H1 (cell line): ENCODE measurements at regions not wholly inside any gene's neighbourhood (a gene's known extent, or its start where the extent isn't known, plus 50 kb on each side); places are given as distances from the start of the nearest gene placed in this dataset.

Experiments
- CTCF ChIA-PET: fragments of 300-600 bp; sonication (Branson Sonifier 250); formaldehyde crosslinking; loops from one replicate; lab custom pipeline; 2021; ENCODE audit not compliant: partially characterized antibody; lab: Charles Lee
- POLR2A ChIA-PET: fragments of 300-600 bp; sonication (Branson Sonifier 250); formaldehyde crosslinking; loops from one replicate; lab custom pipeline; 2021; ENCODE audit warnings: inconsistent platforms; ENCODE audit not compliant: partially characterized antibody; lab: Charles Lee
- DNase-seq, 2 experiments: peaks; one replicate each; pipeline versions ENCODE4 v3.0.0 to v3.0.0-alpha.2; 2010 to 2022; ENCODE audit warnings: low spot score in 2 of 2, low read depth in 1 of 2, mixed read lengths in 1 of 2
- FAIRE-seq: peaks from 2 replicates; lab custom pipeline; 2011; peaks lifted over from hg19 to GRCh38; lab: Jason Lieb, UNC
- H2AFZ ChIP-seq: 2 replicates; pipeline ENCODE4 v1.8.1; 2012; ENCODE audit warnings: low read length, inconsistent platforms
- H2AK5ac ChIP-seq: 2 replicates; pipeline ENCODE4 v1.6.1; 2013; ENCODE audit warnings: low read depth, low read length
- H2BK120ac ChIP-seq: replicated peaks from 2 replicates; pipeline ENCODE3; 2013; ENCODE audit warnings: low read depth, low read length, inconsistent platforms
- H2BK12ac ChIP-seq: 2 replicates; pipeline ENCODE4 v1.6.1; 2013; ENCODE audit warnings: low read depth, low read length
- H2BK15ac ChIP-seq: 2 replicates; pipeline ENCODE4 v1.6.1; 2013; ENCODE audit warnings: low read length
- H2BK20ac ChIP-seq: 2 replicates; pipeline ENCODE4 v1.6.1; 2013; ENCODE audit warnings: low read length
- H2BK5ac ChIP-seq: 2 replicates; pipeline ENCODE4 v1.6.1; 2013; ENCODE audit warnings: low read depth, low read length
- H3K14ac ChIP-seq: 2 replicates; pipeline ENCODE4 v1.6.1; 2013; ENCODE audit warnings: inconsistent platforms; ENCODE audit not compliant: insufficient read length
- H3K18ac ChIP-seq: 2 replicates; pipeline ENCODE4 v1.6.1; 2013; ENCODE audit warnings: low read length; ENCODE audit errors: extremely low read depth
- H3K23ac ChIP-seq: 2 replicates; pipeline ENCODE4 v1.6.1; 2013; ENCODE audit warnings: inconsistent platforms; ENCODE audit not compliant: insufficient read length
- H3K23me2 ChIP-seq: 2 replicates; pipeline ENCODE4 v1.6.1; 2013; ENCODE audit warnings: low read depth, low read length
- H3K27ac ChIP-seq: 2 replicates; pipeline ENCODE4 v1.6.1; 2011; ENCODE audit warnings: low read depth, low read length, inconsistent platforms
- H3K27me3 ChIP-seq, 4 experiments: replicated peaks in 1 of 4; 1 replicate in 1 of 4; 2 replicates in 3 of 4; pipeline versions ENCODE4 v1.6.1 to v1.8.1; 2011 to 2013; ENCODE audit warnings: low read length in 3 of 4, mild to moderate bottlenecking in 3 of 4, inconsistent platforms in 2 of 4, mixed read lengths in 2 of 4, moderate library complexity in 1 of 4; ENCODE audit not compliant: control insufficient read depth in 3 of 4, insufficient read depth in 3 of 4; ENCODE audit errors: extremely low read depth in 1 of 4
- H3K36me3 ChIP-seq, 4 experiments: 2 replicates each; pipeline versions ENCODE4 v1.6.1 to v1.8.1; 2011 to 2013; ENCODE audit warnings: mild to moderate bottlenecking in 4 of 4, low read length in 3 of 4, moderate library complexity in 2 of 4, control low read depth in 1 of 4, inconsistent platforms in 1 of 4; ENCODE audit not compliant: insufficient read depth in 4 of 4, control insufficient read depth in 2 of 4
- H3K4ac ChIP-seq: replicated peaks from 2 replicates; pipeline ENCODE3; 2013; ENCODE audit warnings: low read length, low read depth, mixed read lengths, inconsistent platforms; ENCODE audit not compliant: insufficient read length
- H3K4me1 ChIP-seq, 4 experiments: replicated peaks in 1 of 4; 1 replicate in 1 of 4; 2 replicates in 3 of 4; pipeline versions ENCODE4 v1.6.1 to v1.8.1; 2011 to 2013; ENCODE audit warnings: low read length in 3 of 4, inconsistent platforms in 2 of 4, mixed read lengths in 1 of 4; ENCODE audit not compliant: insufficient read depth in 4 of 4, control insufficient read depth in 3 of 4
- H3K4me2 ChIP-seq, 2 experiments: 2 replicates each; pipeline versions ENCODE4 v1.6.1 to v1.8.1; 2011 to 2013; ENCODE audit warnings: low read depth in 2 of 2, low read length in 2 of 2, control low read depth in 1 of 2, inconsistent platforms in 1 of 2, mild to moderate bottlenecking in 1 of 2; ENCODE audit not compliant: insufficient read depth in 1 of 2
- H3K4me3 ChIP-seq, 4 experiments: fragments of 200-600, 300-600 bp in 1 of 4; sonication (generic), shearing (Covaris generic), sonication (Bioruptor Twin) in 1 of 4; 2 replicates each; pipeline versions ENCODE4 v1.5.1 to v1.8.1; 2011 to 2016; ENCODE audit warnings: low read length in 4 of 4, low read depth in 3 of 4, control low read depth in 2 of 4, inconsistent platforms in 2 of 4, mild to moderate bottlenecking in 2 of 4, mixed read lengths in 1 of 4, moderate library complexity in 1 of 4; ENCODE audit not compliant: insufficient read depth in 2 of 4; ENCODE audit errors: extremely low read depth in 1 of 4
- H3K56ac ChIP-seq: replicated peaks from 2 replicates; pipeline ENCODE3; 2013; ENCODE audit warnings: low read depth, mild to moderate bottlenecking, mixed read lengths, low read length, inconsistent platforms; ENCODE audit not compliant: insufficient read length
- H3K79me1 ChIP-seq: 2 replicates; pipeline ENCODE4 v1.6.1; 2013; ENCODE audit warnings: low read depth, low read length, control low read depth
- H3K79me2 ChIP-seq, 2 experiments: 2 replicates each; pipeline versions ENCODE4 v1.6.1 to v1.8.1; 2012 to 2013; ENCODE audit warnings: low read length in 2 of 2, mild to moderate bottlenecking in 2 of 2, inconsistent platforms in 1 of 2; ENCODE audit not compliant: insufficient read depth in 2 of 2, control insufficient read depth in 1 of 2
- H3K9ac ChIP-seq, 4 experiments: replicated peaks in 1 of 4; 1 replicate in 1 of 4; 2 replicates in 3 of 4; pipeline versions ENCODE4 v1.6.1 to v1.8.1; 2011 to 2013; ENCODE audit warnings: low read depth in 3 of 4, low read length in 3 of 4, control low read depth in 2 of 4, mild to moderate bottlenecking in 2 of 4, moderate library complexity in 2 of 4, inconsistent platforms in 1 of 4; ENCODE audit errors: extremely low read depth in 1 of 4
- H3K9me3 ChIP-seq, 2 experiments: 2 replicates each; pipeline versions ENCODE4 v1.6.1 to v1.8.1; 2012 to 2013; ENCODE audit warnings: mild to moderate bottlenecking in 2 of 2, moderate library complexity in 2 of 2, control low read depth in 1 of 2, inconsistent platforms in 1 of 2, low read depth in 1 of 2, low read length in 1 of 2, mixed read lengths in 1 of 2; ENCODE audit not compliant: insufficient read depth in 2 of 2
- H4K20me1 ChIP-seq, 2 experiments: replicated peaks in 1 of 2; 2 replicates each; pipeline versions ENCODE3 to v1.8.1; 2011 to 2013; ENCODE audit warnings: inconsistent platforms in 2 of 2, low read length in 2 of 2, mild to moderate bottlenecking in 1 of 2; ENCODE audit not compliant: insufficient read depth in 2 of 2, control insufficient read depth in 1 of 2
- H4K5ac ChIP-seq: 2 replicates; pipeline ENCODE4 v1.6.1; 2013; ENCODE audit warnings: low read length, low read depth, mixed read lengths, inconsistent platforms; ENCODE audit not compliant: insufficient read length
- H4K8ac ChIP-seq: 2 replicates; pipeline ENCODE4 v1.8.0; 2013; ENCODE audit warnings: mild to moderate bottlenecking, moderate library complexity, low read length, inconsistent platforms; ENCODE audit not compliant: insufficient read depth; ENCODE audit errors: extremely low read depth
- H4K91ac ChIP-seq: replicated peaks from 2 replicates; pipeline ENCODE3; 2013; ENCODE audit warnings: low read length, mixed read lengths, inconsistent platforms; ENCODE audit not compliant: insufficient read length
- ASH2L ChIP-seq: fragments of 200-600, 300-600 bp; sonication (generic); IDR thresholded peaks from one replicate; pipeline ENCODE4 v1.7.1; 2017; ENCODE audit warnings: low read length
- BACH1 ChIP-seq: IDR thresholded peaks from 2 replicates; pipeline ENCODE4 v1.6.1; 2012; ENCODE audit warnings: low read length, improper control_type of control experiment
- BCL11A ChIP-seq, 2 experiments: IDR thresholded peaks; one replicate each; pipeline ENCODE4 v1.6.1; 2011; ENCODE audit warnings: low read depth in 2 of 2, low read length in 2 of 2, mild to moderate bottlenecking in 2 of 2
- BRCA1 ChIP-seq: IDR thresholded peaks from 2 replicates; pipeline ENCODE4 v1.6.1; 2012; ENCODE audit warnings: low read depth, low read length, improper control_type of control experiment
- CBX8 ChIP-seq: fragments of 300-800, 300-1000 bp; sonication (generic); IDR thresholded peaks from 2 replicates; pipeline ENCODE4 v1.7.1; 2016; ENCODE audit warnings: low read depth, low read length, borderline replicate concordance
- CEBPB ChIP-seq: IDR thresholded peaks from 2 replicates; pipeline ENCODE4 v1.6.1; 2012; ENCODE audit warnings: low read depth, low read length
- EGR1 ChIP-seq: IDR thresholded peaks from 2 replicates; pipeline ENCODE4 v1.6.1; 2011; ENCODE audit warnings: low read depth, low read length, borderline replicate concordance
- HDAC2 ChIP-seq, 2 experiments: fragments of 300-600 bp in 1 of 2; sonication (generic) in 1 of 2; IDR thresholded peaks; 2 replicates each; pipeline ENCODE4 v1.6.1; 2011 to 2012; ENCODE audit warnings: low read depth in 2 of 2, low read length in 2 of 2, mild to moderate bottlenecking in 2 of 2, moderate library complexity in 2 of 2, borderline replicate concordance in 1 of 2, inconsistent platforms in 1 of 2
- JUN ChIP-seq: IDR thresholded peaks from 2 replicates; pipeline ENCODE4 v1.6.1; 2011; ENCODE audit warnings: low read depth, mild to moderate bottlenecking, improper control_type of control experiment, low read length
- PHF8 ChIP-seq: fragments of 200-600 bp; sonication (generic); conservative IDR thresholded peaks from 2 replicates; pipeline ENCODE4 v1.7.1; 2012; ENCODE audit warnings: low read depth, mild to moderate bottlenecking, inconsistent platforms, low read length, moderate library complexity
- POLR2A ChIP-seq, 2 experiments: IDR thresholded peaks; 1 replicate in 1 of 2; 2 replicates in 1 of 2; pipeline ENCODE4 v1.6.1; 2011; ENCODE audit warnings: low read depth in 2 of 2, low read length in 2 of 2, mild to moderate bottlenecking in 2 of 2; ENCODE audit errors: control extremely low read depth in 1 of 2
- POLR2AphosphoS5 ChIP-seq: IDR thresholded peaks from 2 replicates; pipeline ENCODE4 v1.6.1; 2011; ENCODE audit warnings: low read depth, low read length
- POU5F1 ChIP-seq: IDR thresholded peaks from 2 replicates; pipeline ENCODE4 v1.6.1; 2011; ENCODE audit warnings: low read depth, mild to moderate bottlenecking, low read length, moderate library complexity
- RAD21 ChIP-seq, 2 experiments: IDR thresholded peaks in 1 of 2; conservative IDR thresholded peaks in 1 of 2; 2 replicates each; pipeline ENCODE4 v1.6.1; 2011; ENCODE audit warnings: low read depth in 2 of 2, low read length in 2 of 2, improper control_type of control experiment in 1 of 2, inconsistent platforms in 1 of 2, mild to moderate bottlenecking in 1 of 2, moderate library complexity in 1 of 2
- SP2 ChIP-seq: IDR thresholded peaks from 2 replicates; pipeline ENCODE4 v1.6.1; 2012; ENCODE audit warnings: mild to moderate bottlenecking, low read length, inconsistent platforms
- SP4 ChIP-seq: IDR thresholded peaks from 2 replicates; pipeline ENCODE4 v1.6.1; 2012; ENCODE audit warnings: low read length, inconsistent platforms
- SRF ChIP-seq: IDR thresholded peaks from 2 replicates; pipeline ENCODE4 v1.6.1; 2011; ENCODE audit warnings: mild to moderate bottlenecking, low read depth, low read length, moderate library complexity
- WGBS, 2 experiments: shearing (Covaris generic) in 1 of 2; methylation state at CpG; one replicate each; pipeline versions ENCODE4 v1.1.6 to v1.1.7; 2013 to 2015; ENCODE audit warnings: low lambda C conversion rate in 2 of 2, mixed read lengths in 2 of 2, inconsistent platforms in 1 of 2, low coverage in 1 of 2, missing lambda C conversion rate in 1 of 2; ENCODE audit not compliant: insufficient replicate concordance in 2 of 2, insufficient coverage in 1 of 2, insufficient read length in 1 of 2; ENCODE audit errors: extremely low coverage in 1 of 2, missing lambda C conversion rate in 1 of 2; 5-methylcytosine and 5-hydroxymethylcytosine counted together

GRCh38 chr12:92349635-92350034 is 204.0 kb upstream of the BTG1 start:
- ChIA-PET POLR2A (no interaction called here), CTCF (interaction anchor here (1.5 kb wide), 1 partner anchor 58 kb away, joined by 3 read pairs; no protein-coding TSS in a partner anchor)
- H2BK20ac ChIP-seq, result no peak overlapping the region
- H3K18ac ChIP-seq, result no peak overlapping the region
- no peaks in the 10 kb centered on the region for H3K23me2 ChIP-seq
- H3K4me3 ChIP-seq, result no peak overlapping the region
- 76% methylated on average over 1 of the region's 1 CpG; no CpG with 5 or more reads in 1 of the 2 experiments for WGBS, 2 experiments
- FAIRE-seq (no peak), DNase-seq (no peak)
- H3K4me2 ChIP-seq, result no peak overlapping the region
- H2AK5ac ChIP-seq, result no peak overlapping the region
- H4K20me1 ChIP-seq, result no peaks in the 10 kb centered on the region
- no peak overlapping the region for H4K5ac ChIP-seq
- H4K91ac ChIP-seq, result no peak overlapping the region
- H3K79me2 ChIP-seq, result no peaks in the 10 kb centered on the region
- no peak overlapping the region for H3K9ac ChIP-seq
- no peak overlapping the region for H3K14ac ChIP-seq
- no peak overlapping the region for H2BK12ac ChIP-seq
- no peaks in the 10 kb centered on the region for H3K79me1 ChIP-seq
- no peak overlapping the region for H2BK5ac ChIP-seq
- H3K56ac ChIP-seq, result no peak overlapping the region
- no peaks in the 10 kb centered on the region for H3K27me3 ChIP-seq
- no peak overlapping the region for H3K27ac ChIP-seq
- H3K9me3 ChIP-seq, result peaks cover 2 to 5% of the 10 kb centered on the region in 2 experiments; a peak in 2 of 4 replicates
- H3K4ac ChIP-seq, result no peak overlapping the region
- no peak overlapping the region for H2BK120ac ChIP-seq
- H3K4me1 ChIP-seq, result no peaks in the 10 kb centered on the region
- H2AFZ ChIP-seq, result no peak overlapping the region
- H2BK15ac ChIP-seq, result no peak overlapping the region
- no peaks in the 10 kb centered on the region for H3K36me3 ChIP-seq
- H4K8ac ChIP-seq, result no peak overlapping the region
- H3K23ac ChIP-seq, result no peak overlapping the region
- TF ChIP-seq HDAC2 (IDR thresholded peaks at IDR 0.05; ENCODE audit: borderline replicate concordance in 1 of 2, low read depth in 2 of 2, low read length in 2 of 2) (no peak), BRCA1 (no peak), PHF8 (no peak), SP4 (no peak), POU5F1 (no peak), SP2 (no peak), CBX8 (no peak), JUN (no peak), EGR1 (no peak), POLR2A (IDR thresholded peaks at IDR 0.05; ENCODE audit: control extremely low read depth in 1 of 2, low read depth in 2 of 2, low read length in 2 of 2) (no peak), RAD21 (IDR thresholded peaks at IDR 0.05 in 1 of 2, conservative IDR thresholded peaks at IDR 0.05 in 1 of 2; ENCODE audit: low read depth in 2 of 2, low read length in 2 of 2) (no peak), BCL11A (IDR thresholded peaks at IDR 0.05; ENCODE audit: low read depth in 2 of 2, low read length in 2 of 2) (no peak), BACH1 (no peak), POLR2AphosphoS5 (no peak), SRF (no peak), CEBPB (no peak), ASH2L (no peak)
